SU-DHL-6 (cell line): ENCODE measurements at regions not wholly inside any gene's neighbourhood (a gene's known extent, or its start where the extent isn't known, plus 50 kb on each side); places are given as distances from the start of the nearest gene placed in this dataset.
"Not testable (repeated sequence)": the region's sequence is repeated elsewhere in the genome, so short reads cannot be mapped to it uniquely, and the experiment has no call there.

ENCODE experiments used
- CTCF ChIP-seq: fragments of 200-600 bp; sonication (generic); IDR thresholded peaks from one replicate; pipeline ENCODE4 v1.5.1; 2017; ENCODE audit warnings: antibody characterized with exemption, mild to moderate bottlenecking, low read length, moderate library complexity; ENCODE audit not compliant: insufficient read depth, poor library complexity, severe bottlenecking
- EZH2phosphoT487 ChIP-seq: fragments of 200-600 bp; sonication (generic), shearing (Covaris generic); conservative IDR thresholded peaks from 2 replicates; pipeline ENCODE4 v1.6.1; 2018; ENCODE audit warnings: mild to moderate bottlenecking, antibody characterized with exemption, low read length, moderate library complexity, mixed read lengths

DNA sequence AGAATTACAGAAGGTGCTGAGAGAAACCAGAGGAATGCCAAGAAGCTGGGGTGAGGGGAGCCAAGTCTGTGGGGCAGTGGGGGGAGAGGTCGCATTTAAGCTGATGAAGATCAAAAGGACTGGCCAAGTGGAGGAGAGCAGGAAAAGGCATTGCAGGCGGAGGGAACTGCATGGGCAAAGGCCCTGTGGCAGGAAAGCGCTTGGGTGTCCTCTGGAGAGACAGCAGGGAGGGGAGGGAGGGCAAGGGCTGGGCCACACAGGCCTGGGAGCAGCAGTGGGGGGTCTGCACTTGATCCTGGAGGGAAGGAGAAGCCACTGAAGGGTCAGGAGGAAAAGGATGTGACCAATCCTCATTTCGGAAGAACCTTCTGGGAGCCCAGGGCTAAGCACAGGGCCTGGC, 65.0 kb downstream of the MATN1 start:
- TF ChIP-seq CTCF, EZH2phosphoT487: not testable (repeated sequence)
